ENCODE measurements at regions not wholly inside any gene's neighbourhood (a gene's known extent, or its start where the extent isn't known, plus 50 kb on each side); places are given as distances from the start of the nearest gene placed in this dataset.
A peak's percentile ranks its signal among the peaks of the same experiment; 100 is the strongest.

GRCh38 chr15:24733659-24734058, 58.1 kb downstream of the NPAP1 start:
- H2BK15ac ChIP-seq (ENCODE audit: low read length), result no peak overlapping the region
- no peaks in the 10 kb centered on the region for H3K27me3 ChIP-seq (ENCODE audit: control insufficient read depth in 3 of 3, insufficient read depth in 3 of 3, low read depth in 1 of 3, low read length in 3 of 3)
- no peak overlapping the region for H2AFZ ChIP-seq (ENCODE audit: low read length)
- no peaks in the 10 kb centered on the region for H3K36me3 ChIP-seq (replicated peaks in 1 of 2; ENCODE audit: control insufficient read depth in 2 of 2, insufficient read depth in 2 of 2, low read length in 2 of 2)
- no peak for DNase-seq (ENCODE audit: low spot score)
- no peak overlapping the region for H2BK120ac ChIP-seq (ENCODE audit: low read depth, low read length)
- H3K23ac ChIP-seq (ENCODE audit: low read depth, low read length, poor library complexity), result no peak overlapping the region
- no peak overlapping the region for H2BK5ac ChIP-seq (ENCODE audit: low read length)
- WGBS, 2 donors (ENCODE audit: extremely low coverage in 2 of 2, insufficient read length in 2 of 2, insufficient replicate concordance in 1 of 2), result no CpG with 5 or more reads among the region's 2 CpGs
- H3K4me3 ChIP-seq (ENCODE audit: low read length in 2 of 2), result no peak overlapping the region
- no peak overlapping the region for H3K4me2 ChIP-seq (ENCODE audit: insufficient read depth, low read length, poor library complexity, severe bottlenecking)
- no peaks in the 10 kb centered on the region for H3K4me1 ChIP-seq (ENCODE audit: control insufficient read depth in 2 of 2, insufficient read depth in 1 of 2, low read depth in 1 of 2, low read length in 2 of 2)
- no peak overlapping the region for H3K9ac ChIP-seq (ENCODE audit: low read depth, low read length, poor library complexity)
- no peak overlapping the region for H4K91ac ChIP-seq (ENCODE audit: low read depth, low read length, poor library complexity)
- H3K9me3 ChIP-seq (replicated peaks in 1 of 2; ENCODE audit: control insufficient read depth in 2 of 2, insufficient read depth in 1 of 2, low read depth in 1 of 2, low read length in 2 of 2), result peaks cover 0 to 10% of the 10 kb centered on the region in 2 donors
- no peaks in the 10 kb centered on the region for H3K79me1 ChIP-seq (ENCODE audit: low read depth, low read length)
- H4K8ac ChIP-seq (ENCODE audit: low read depth, low read length), result no peak overlapping the region
- H3K27ac ChIP-seq (replicated peaks; ENCODE audit: low read length), result no peak overlapping the region
- no peak overlapping the region for H3K4ac ChIP-seq (ENCODE audit: low read length)
- no peak overlapping the region for H3K18ac ChIP-seq (ENCODE audit: low read length)
- no peak overlapping the region for H2AK5ac ChIP-seq (ENCODE audit: low read depth, low read length)
- no peak overlapping the region for H3K14ac ChIP-seq (ENCODE audit: low read length)
- H2BK12ac ChIP-seq (ENCODE audit: low read length), result no peak overlapping the region

- no peak overlapping the region for H2BK5ac ChIP-seq (ENCODE audit: low read length)
- no peak for DNase-seq (ENCODE audit: low spot score)
- no peaks in the 10 kb centered on the region for H3K36me3 ChIP-seq (replicated peaks in 1 of 2; ENCODE audit: control insufficient read depth in 2 of 2, insufficient read depth in 2 of 2, low read length in 2 of 2)
- no peaks in the 10 kb centered on the region for H3K4me1 ChIP-seq (ENCODE audit: control insufficient read depth in 2 of 2, insufficient read depth in 1 of 2, low read depth in 1 of 2, low read length in 2 of 2)
- no peak overlapping the region for H3K4me3 ChIP-seq (ENCODE audit: low read length in 2 of 2)
- no peak overlapping the region for H3K18ac ChIP-seq (ENCODE audit: low read length)
- no peak overlapping the region for H2AK5ac ChIP-seq (ENCODE audit: low read depth, low read length)
- no peak overlapping the region for H4K91ac ChIP-seq (ENCODE audit: low read depth, low read length, poor library complexity)
- H2BK15ac ChIP-seq (ENCODE audit: low read length), result no peak overlapping the region
- peaks cover 0 to 10% of the 10 kb centered on the region in 2 donors for H3K9me3 ChIP-seq (replicated peaks in 1 of 2; ENCODE audit: control insufficient read depth in 2 of 2, insufficient read depth in 1 of 2, low read depth in 1 of 2, low read length in 2 of 2)
- no peaks in the 10 kb centered on the region for H3K79me1 ChIP-seq (ENCODE audit: low read depth, low read length)
- H2BK120ac ChIP-seq (ENCODE audit: low read depth, low read length), result no peak overlapping the region
- H4K8ac ChIP-seq (ENCODE audit: low read depth, low read length), result no peak overlapping the region
- no peak overlapping the region for H3K23ac ChIP-seq (ENCODE audit: low read depth, low read length, poor library complexity)
- H3K27me3 ChIP-seq (ENCODE audit: control insufficient read depth in 3 of 3, insufficient read depth in 3 of 3, low read depth in 1 of 3, low read length in 3 of 3), result no peaks in the 10 kb centered on the region
- no peak overlapping the region for H2BK12ac ChIP-seq (ENCODE audit: low read length)
- H3K4ac ChIP-seq (ENCODE audit: low read length), result no peak overlapping the region
- H3K4me2 ChIP-seq (ENCODE audit: insufficient read depth, low read length, poor library complexity, severe bottlenecking), result no peak overlapping the region
- H3K9ac ChIP-seq (ENCODE audit: low read depth, low read length, poor library complexity), result no peak overlapping the region
- no peak overlapping the region for H3K14ac ChIP-seq (ENCODE audit: low read length)
- no peak overlapping the region for H3K27ac ChIP-seq (replicated peaks; ENCODE audit: low read length)
- no peak overlapping the region for H2AFZ ChIP-seq (ENCODE audit: low read length)
- no CpG with 5 or more reads among the region's 1 CpG for WGBS, 2 donors (ENCODE audit: extremely low coverage in 2 of 2, insufficient read length in 2 of 2, insufficient replicate concordance in 1 of 2)
Measured at GRCh38 chr15:24734396-24734795, 58.8 kb downstream of the NPAP1 start.

- Histone ChIP-seq H2BK15ac (ENCODE audit: low read length) (no peak overlapping the region), H3K14ac (ENCODE audit: low read length) (no peak overlapping the region), H4K8ac (ENCODE audit: low read depth, low read length) (no peak overlapping the region), H3K36me3 (replicated peaks in 1 of 2; ENCODE audit: control insufficient read depth in 2 of 2, insufficient read depth in 2 of 2, low read length in 2 of 2) (no peaks in the 10 kb centered on the region), H2AK5ac (ENCODE audit: low read depth, low read length) (no peak overlapping the region), H2AFZ (ENCODE audit: low read length) (no peak overlapping the region), H2BK12ac (ENCODE audit: low read length) (no peak overlapping the region), H3K23ac (ENCODE audit: low read depth, low read length, poor library complexity) (no peak overlapping the region), H3K4ac (ENCODE audit: low read length) (no peak overlapping the region), H3K4me1 (ENCODE audit: control insufficient read depth in 2 of 2, insufficient read depth in 1 of 2, low read depth in 1 of 2, low read length in 2 of 2) (peaks cover 0 to 2% of the 10 kb centered on the region in 2 donors), H3K79me1 (ENCODE audit: low read depth, low read length) (no peaks in the 10 kb centered on the region), H3K9ac (ENCODE audit: low read depth, low read length, poor library complexity) (no peak overlapping the region), H3K4me2 (ENCODE audit: insufficient read depth, low read length, poor library complexity, severe bottlenecking) (no peak overlapping the region), H4K91ac (ENCODE audit: low read depth, low read length, poor library complexity) (no peak overlapping the region), H3K18ac (ENCODE audit: low read length) (no peak overlapping the region), H3K4me3 (ENCODE audit: low read length in 2 of 2) (no peak overlapping the region), H2BK120ac (ENCODE audit: low read depth, low read length) (no peak overlapping the region), H3K27me3 (ENCODE audit: control insufficient read depth in 3 of 3, insufficient read depth in 3 of 3, low read depth in 1 of 3, low read length in 3 of 3) (no peaks in the 10 kb centered on the region), H3K9me3 (replicated peaks in 1 of 2; ENCODE audit: control insufficient read depth in 2 of 2, insufficient read depth in 1 of 2, low read depth in 1 of 2, low read length in 2 of 2) (peaks cover 4 to 6% of the 10 kb centered on the region in 2 donors), H2BK5ac (ENCODE audit: low read length) (no peak overlapping the region), H3K27ac (replicated peaks; ENCODE audit: low read length) (no peak overlapping the region)
- peak; percentile 29 for DNase-seq (ENCODE audit: low spot score)
Measured at GRCh38 chr15:24745290-24745689, 69.7 kb downstream of the NPAP1 start.

- H3K4me1 ChIP-seq (ENCODE audit: control insufficient read depth in 2 of 2, insufficient read depth in 1 of 2, low read depth in 1 of 2, low read length in 2 of 2), result peaks cover 0 to 2% of the 10 kb centered on the region in 2 donors
- no peak overlapping the region for H4K8ac ChIP-seq (ENCODE audit: low read depth, low read length)
- no peak overlapping the region for H2BK5ac ChIP-seq (ENCODE audit: low read length)
- no peak overlapping the region for H3K27ac ChIP-seq (replicated peaks; ENCODE audit: low read length)
- no peak overlapping the region for H4K91ac ChIP-seq (ENCODE audit: low read depth, low read length, poor library complexity)
- no peak overlapping the region for H3K4me3 ChIP-seq (ENCODE audit: low read length in 2 of 2)
- H3K9ac ChIP-seq (ENCODE audit: low read depth, low read length, poor library complexity), result no peak overlapping the region
- no peak overlapping the region for H2BK12ac ChIP-seq (ENCODE audit: low read length)
- no peak for DNase-seq (ENCODE audit: low spot score)
- no peak overlapping the region for H3K18ac ChIP-seq (ENCODE audit: low read length)
- H3K9me3 ChIP-seq (replicated peaks in 1 of 2; ENCODE audit: control insufficient read depth in 2 of 2, insufficient read depth in 1 of 2, low read depth in 1 of 2, low read length in 2 of 2), result peaks cover 4 to 6% of the 10 kb centered on the region in 2 donors
- H3K4me2 ChIP-seq (ENCODE audit: insufficient read depth, low read length, poor library complexity, severe bottlenecking), result no peak overlapping the region
- no peaks in the 10 kb centered on the region for H3K27me3 ChIP-seq (ENCODE audit: control insufficient read depth in 3 of 3, insufficient read depth in 3 of 3, low read depth in 1 of 3, low read length in 3 of 3)
- no peaks in the 10 kb centered on the region for H3K79me1 ChIP-seq (ENCODE audit: low read depth, low read length)
- H3K14ac ChIP-seq (ENCODE audit: low read length), result no peak overlapping the region
- no peak overlapping the region for H2AK5ac ChIP-seq (ENCODE audit: low read depth, low read length)
- no peak overlapping the region for H2BK15ac ChIP-seq (ENCODE audit: low read length)
- no peak overlapping the region for H3K23ac ChIP-seq (ENCODE audit: low read depth, low read length, poor library complexity)
- no peak overlapping the region for H2AFZ ChIP-seq (ENCODE audit: low read length)
- no peak overlapping the region for H3K4ac ChIP-seq (ENCODE audit: low read length)
- H3K36me3 ChIP-seq (replicated peaks in 1 of 2; ENCODE audit: control insufficient read depth in 2 of 2, insufficient read depth in 2 of 2, low read length in 2 of 2), result no peaks in the 10 kb centered on the region
- no peak overlapping the region for H2BK120ac ChIP-seq (ENCODE audit: low read depth, low read length)
Measured at GRCh38 chr15:24746094-24746493, 70.5 kb downstream of the NPAP1 start.
